ENCODE measurements at regions not wholly inside any gene's neighbourhood (a gene's known extent, or its start where the extent isn't known, plus 50 kb on each side); places are given as distances from the start of the nearest gene placed in this dataset.

DNA sequence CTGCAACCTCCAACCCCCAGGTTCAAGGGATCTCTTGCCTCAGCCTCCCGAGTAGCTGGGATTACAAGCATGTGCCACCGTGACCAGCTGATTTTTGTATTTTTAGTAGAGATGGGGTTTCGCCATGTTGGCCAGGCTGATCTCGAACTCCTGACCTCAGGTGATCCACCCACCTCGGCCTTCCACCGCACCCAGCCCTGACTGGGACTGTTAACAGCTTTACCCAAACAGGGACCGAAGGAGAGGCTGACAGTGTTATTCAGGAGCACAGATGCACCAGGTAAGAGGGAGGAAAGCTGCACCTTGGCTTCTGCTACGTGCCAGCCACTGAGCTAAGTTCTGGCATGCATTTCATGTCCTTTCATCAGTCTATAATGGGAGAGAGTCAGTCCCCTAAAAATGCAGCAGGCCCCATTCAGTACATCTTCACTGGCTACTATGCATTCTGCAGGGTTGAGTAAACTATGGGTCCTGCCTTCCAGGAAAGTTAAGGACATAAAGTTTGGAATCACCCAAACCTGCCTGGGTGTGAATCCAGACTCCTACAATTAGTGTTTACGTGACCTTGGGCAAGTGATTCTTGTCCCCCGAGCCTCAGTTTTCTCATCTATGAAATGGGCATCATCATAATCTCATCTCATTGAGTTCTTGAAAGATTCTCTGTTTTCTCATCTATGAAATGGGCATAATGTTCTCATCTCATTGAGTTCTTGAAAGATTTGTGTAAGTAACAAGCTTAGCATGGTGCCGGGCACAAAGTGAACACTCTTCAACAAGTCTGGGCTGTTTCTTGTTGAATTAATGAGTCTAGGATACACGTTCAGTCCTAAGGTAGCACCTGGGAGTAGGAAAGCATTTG lies 82.2 kb downstream of the CPN2 start:
- DNase-seq = no peak

DNA sequence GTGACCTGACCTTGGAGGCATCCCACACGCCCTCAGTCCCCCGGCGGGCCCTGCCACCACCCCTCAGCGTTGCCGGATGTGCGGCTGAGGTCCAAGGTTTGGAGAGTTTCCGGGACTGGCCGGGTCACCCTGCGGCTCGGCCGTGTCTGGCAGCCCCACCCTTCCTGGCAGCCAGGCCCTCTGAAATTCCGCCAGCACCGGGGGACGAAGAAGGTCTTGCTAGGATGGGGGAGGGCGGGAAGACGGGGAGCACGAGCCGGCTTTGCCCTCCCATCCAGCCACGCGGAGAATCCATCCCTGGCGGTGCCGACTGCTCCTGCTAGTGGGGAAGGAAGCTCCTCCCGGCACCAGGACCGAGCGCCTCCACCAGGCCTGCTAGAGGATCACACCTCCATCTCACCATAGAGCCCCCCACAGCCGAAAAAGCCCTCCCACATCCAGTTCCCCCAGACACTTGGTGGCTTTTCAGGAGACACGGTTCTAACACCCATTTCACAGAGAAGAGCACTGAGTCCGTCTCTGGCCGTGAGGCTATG lies 81.5 kb downstream of the CPN2 start:
- no peak for DNase-seq

DNA sequence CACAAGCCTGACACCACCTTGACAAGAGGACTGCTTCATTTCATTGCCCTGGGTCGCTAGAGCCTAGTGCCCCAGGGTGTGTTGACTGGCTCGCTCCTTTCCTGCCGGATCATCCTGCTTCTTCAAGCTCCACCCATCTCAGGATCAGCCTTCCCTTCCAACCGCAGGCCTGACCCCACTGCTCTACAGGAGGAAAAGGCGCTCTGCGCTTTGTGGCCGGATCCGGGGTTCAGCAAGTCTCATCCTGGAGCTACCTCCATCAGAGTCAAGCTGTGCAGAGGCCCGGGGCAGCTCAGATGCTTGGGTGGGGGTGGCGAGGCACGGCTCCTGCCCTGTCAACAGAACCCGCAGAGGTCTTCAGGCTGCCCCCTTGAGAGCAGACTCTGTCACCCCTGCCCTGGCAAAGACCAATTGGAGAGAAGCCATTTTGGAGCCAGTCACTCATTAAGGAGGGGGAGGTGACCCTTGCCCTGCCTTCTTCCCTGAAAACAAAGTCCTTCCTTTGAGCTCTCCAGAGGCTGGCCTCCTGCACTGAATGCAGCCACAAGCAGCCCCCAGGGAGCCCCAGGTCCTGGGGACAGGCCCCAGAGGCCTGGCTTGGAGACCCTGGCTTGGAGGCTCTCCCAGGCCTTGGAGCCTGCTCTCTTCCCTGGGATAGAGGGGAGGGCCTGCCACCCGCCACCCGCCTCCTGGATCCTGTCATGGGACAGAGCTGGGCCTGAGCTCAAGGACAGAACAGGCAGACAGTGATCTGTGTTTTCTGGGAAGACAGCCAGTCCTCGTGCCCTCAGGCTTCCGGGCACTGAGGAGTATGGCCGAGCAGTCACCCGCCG lies 80.3 kb downstream of the CPN2 start:
- no peak for DNase-seq

GRCh38 chr3:194271460-194272035 lies 79.6 kb downstream of the CPN2 start:
- DNase-seq = no peak

- no peak for DNase-seq
These were observed 78.9 kb downstream of the CPN2 start for GRCh38 chr3:194272221-194272620.

DNA sequence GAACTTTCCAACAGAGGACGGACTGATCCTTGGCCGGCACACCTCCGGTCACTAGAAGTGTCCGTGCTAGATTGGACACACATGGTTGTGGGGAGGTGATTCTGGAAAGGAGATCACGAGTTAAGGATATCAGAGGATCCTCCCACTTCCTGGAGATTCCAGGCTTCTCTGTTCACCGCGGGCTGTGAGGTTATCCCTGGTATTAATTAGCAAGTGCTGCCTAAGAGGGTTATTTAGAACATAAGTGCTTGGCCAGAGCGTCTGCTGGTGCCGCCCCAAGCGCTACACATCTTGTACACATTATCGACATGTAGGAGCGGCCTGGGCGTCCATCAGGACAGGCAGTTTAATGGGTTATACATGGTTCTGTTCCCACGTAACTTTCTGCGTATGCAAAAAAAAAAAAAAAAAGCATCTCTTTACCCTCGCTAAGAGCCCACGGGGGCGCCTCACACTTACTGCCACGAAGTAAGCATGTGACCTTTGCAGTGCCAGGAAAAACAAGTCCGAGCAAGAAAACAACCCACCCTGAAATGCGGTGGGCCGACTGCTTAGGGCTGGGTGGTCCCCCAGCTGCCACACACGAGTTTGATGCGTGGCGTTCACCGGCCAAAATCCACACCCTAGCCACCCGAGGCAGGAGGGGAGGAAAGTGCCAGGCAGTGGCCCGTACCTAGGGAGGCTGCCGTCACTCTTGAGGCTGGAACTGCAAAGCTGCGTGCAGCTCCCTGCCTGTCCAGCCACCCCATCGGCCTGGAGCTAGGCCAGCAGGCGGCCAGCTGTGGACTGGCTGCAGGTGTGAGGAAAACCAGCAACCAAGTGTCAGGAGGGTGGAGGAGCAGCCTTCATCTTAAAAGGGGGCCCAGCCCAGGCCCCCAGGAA lies 78.0 kb downstream of the CPN2 start:
- DNase-seq = no peak

- DNase-seq = no peak
These were observed 77.3 kb downstream of the CPN2 start for GRCh38 chr3:194273743-194274310.

GRCh38 chr3:194274424-194275085 lies 76.6 kb downstream of the CPN2 start:
- DNase-seq = no peak

- no peak for DNase-seq
These were observed 75.8 kb downstream of the CPN2 start for GRCh38 chr3:194275291-194275690.

DNA sequence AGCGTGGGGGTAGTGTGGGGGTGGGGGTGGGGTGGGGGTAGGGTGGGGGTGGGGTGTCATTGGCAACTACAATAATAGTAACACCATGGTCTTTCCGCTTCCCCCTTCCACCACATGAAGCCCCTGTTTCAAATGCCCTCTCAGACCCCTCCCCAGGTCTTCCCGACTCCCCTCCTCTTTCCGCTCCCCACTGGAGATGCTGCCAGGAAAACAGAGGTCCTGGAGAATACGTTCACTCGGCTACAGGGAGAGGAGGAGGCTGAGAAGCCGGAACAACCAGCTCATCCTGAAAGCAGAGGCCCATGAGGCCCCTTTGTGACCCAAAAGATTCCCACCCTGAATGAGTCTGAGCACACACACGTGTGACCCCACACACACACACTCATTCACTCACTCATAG lies 75.4 kb downstream of the CPN2 start:
- no peak for DNase-seq

GRCh38 chr3:194276768-194277103 lies 74.4 kb downstream of the CPN2 start:
- no peak for DNase-seq

GRCh38 chr3:194277104-194277785 lies 73.9 kb downstream of the CPN2 start:
- DNase-seq = no peak

DNA sequence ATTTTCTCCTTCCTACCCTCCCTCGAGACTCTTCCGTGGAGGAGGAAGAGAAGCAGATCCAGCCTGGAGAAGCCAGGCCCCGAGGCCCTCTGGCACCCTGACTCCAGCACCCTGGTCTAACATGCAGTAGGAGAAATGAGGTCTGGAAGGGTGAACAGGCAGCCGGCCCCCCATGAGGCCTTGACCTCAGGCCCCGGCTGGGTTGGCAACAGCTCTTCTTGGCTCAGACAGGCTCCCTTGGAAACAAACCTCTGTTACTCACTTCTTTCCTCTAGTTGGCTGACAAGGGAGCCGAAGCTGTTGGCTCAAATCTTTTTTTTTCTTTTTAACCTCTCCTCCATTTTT lies 73.4 kb downstream of the CPN2 start:
- no peak for DNase-seq

- no peak for DNase-seq
These were observed 72.8 kb downstream of the CPN2 start for GRCh38 chr3:194278186-194278845.

- DNase-seq = no peak
These were observed 72.0 kb downstream of the CPN2 start for GRCh38 chr3:194279101-194279500.

DNA sequence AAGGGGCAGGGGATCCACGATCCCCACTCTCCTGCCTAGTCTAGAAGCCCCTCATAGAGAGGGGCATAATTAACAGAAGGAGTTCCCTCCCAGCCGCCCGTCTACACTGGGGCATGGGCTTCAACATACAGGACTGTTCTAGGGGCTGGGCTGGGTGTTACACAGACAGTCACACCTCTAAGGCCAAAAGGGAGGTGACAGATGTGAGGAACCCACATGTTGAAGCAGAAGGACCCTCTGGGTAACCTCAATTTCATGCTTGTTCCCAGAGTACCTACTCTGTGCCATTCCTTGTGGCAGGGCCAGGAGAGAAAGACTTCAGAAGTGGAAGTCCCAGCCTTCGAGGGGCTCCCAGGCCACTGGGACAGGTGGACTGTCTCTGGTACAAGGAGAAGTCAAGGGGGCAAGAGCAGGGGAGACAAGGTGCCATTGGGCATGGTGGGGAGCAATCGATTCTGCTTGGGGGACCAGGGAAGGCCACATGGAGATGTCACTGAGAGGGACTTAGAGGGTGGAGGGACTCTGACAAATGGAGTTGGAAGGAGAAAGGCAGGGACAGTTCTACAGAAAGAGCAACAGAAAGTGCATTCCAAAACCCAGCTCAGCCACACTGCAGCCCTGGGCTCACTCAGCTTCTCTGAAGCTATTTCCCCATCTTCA lies 71.3 kb downstream of the CPN2 start:
- no peak for DNase-seq

DNA sequence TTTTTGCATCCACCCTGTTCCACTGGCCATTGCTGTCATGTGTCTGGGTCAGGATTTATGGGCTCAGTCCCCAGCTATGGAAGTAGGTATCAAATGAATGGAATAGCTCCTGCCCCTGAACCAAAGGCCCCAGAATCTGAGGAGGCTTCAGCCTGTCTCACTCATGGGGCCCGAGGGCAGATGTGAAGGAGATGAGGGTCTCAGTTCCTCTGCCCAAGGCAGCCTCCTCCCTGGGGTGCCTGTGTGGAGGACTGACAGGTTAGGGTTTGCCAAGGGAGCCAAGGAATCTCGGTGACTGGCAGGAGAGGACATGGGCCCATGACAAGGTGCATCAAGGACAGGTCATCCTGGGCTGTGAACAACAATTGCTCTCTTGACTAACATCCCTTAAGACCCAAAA lies 70.4 kb downstream of the CPN2 start:
- DNase-seq = no peak

GRCh38 chr3:194281306-194281705 lies 69.8 kb downstream of the CPN2 start:
- no peak for DNase-seq

- DNase-seq = no peak
These were observed 69.4 kb downstream of the CPN2 start for GRCh38 chr3:194281766-194282165.

Data from stimulated activated CD4-positive, alpha-beta T cell treated with anti-CD3 and anti-CD28 coated beads, Interleukin-4, amount 100 ng/mL, for 4 hours (primary cell).